IMR-90 (cell line): ENCODE measurements at regions not wholly inside any gene's neighbourhood (a gene's known extent, or its start where the extent isn't known, plus 50 kb on each side); places are given as distances from the start of the nearest gene placed in this dataset.

Source experiments
- ATAC-seq: fragments of 200-7000 bp; cut with Tn5 transposase; 2 replicates; pipeline ENCODE4 v1.9.1; 2020; ENCODE audit warnings: low read depth, mild to moderate bottlenecking, moderate library complexity
- BruUV-seq: library from RNA; stranded (reverse); fragments of 400-500 nt; replicated peaks from 2 replicates; lab custom pipeline; 2021; lab: Mats Ljungman, UMichigan
- CTCF ChIA-PET: fragments of 300-600 bp; formaldehyde crosslinking; extraction: SDS; loops from one replicate; lab custom pipeline; 2021; ENCODE audit warnings: antibody characterized with exemption; lab: Yijun Ruan, JAX
- POLR2A ChIA-PET: fragments of 300-600 bp; sonication (Branson Sonifier 250); formaldehyde crosslinking; loops from one replicate; lab custom pipeline; 2022; ENCODE audit warnings: antibody characterized with exemption; ENCODE audit not compliant: unreplicated experiment; lab: Charles Lee
- DNase-seq: peaks from one replicate; pipeline ENCODE4 v3.0.0; 2013
- H2AFZ ChIP-seq: replicated peaks from 2 replicates; pipeline ENCODE3; 2013; ENCODE audit warnings: low read length, mild to moderate bottlenecking; ENCODE audit not compliant: poor library complexity
- H2AK5ac ChIP-seq: 2 replicates; pipeline ENCODE4 v1.6.1; 2013; ENCODE audit warnings: low read depth, low read length, inconsistent platforms
- H2AK9ac ChIP-seq: replicated peaks from 2 replicates; pipeline ENCODE3; 2013; ENCODE audit warnings: mild to moderate bottlenecking, low read depth, low read length, moderate library complexity; ENCODE audit not compliant: poor library complexity
- H2BK120ac ChIP-seq: 2 replicates; pipeline ENCODE4 v1.6.1; 2013; ENCODE audit warnings: low read depth, low read length, inconsistent platforms
- H2BK15ac ChIP-seq: 3 replicates; pipeline ENCODE4 v1.6.1; 2013; ENCODE audit warnings: low read depth, low read length, inconsistent platforms
- H2BK20ac ChIP-seq: 2 replicates; pipeline ENCODE4 v1.6.1; 2013; ENCODE audit warnings: low read depth, mild to moderate bottlenecking, inconsistent platforms, low read length, moderate library complexity
- H2BK5ac ChIP-seq: 2 replicates; pipeline ENCODE4 v1.6.1; 2013; ENCODE audit warnings: mild to moderate bottlenecking, low read depth, low read length, inconsistent platforms; ENCODE audit not compliant: poor library complexity, severe bottlenecking
- H3K14ac ChIP-seq: replicated peaks from 2 replicates; pipeline ENCODE4 v1.6.1; 2013; ENCODE audit warnings: low read depth, low read length, inconsistent platforms
- H3K18ac ChIP-seq: 2 replicates; pipeline ENCODE4 v1.6.1; 2013; ENCODE audit warnings: low read depth, low read length, control low read depth
- H3K23ac ChIP-seq: 2 replicates; pipeline ENCODE4 v1.6.1; 2013; ENCODE audit warnings: low read depth, low read length, inconsistent platforms
- H3K27ac ChIP-seq: 2 replicates; pipeline ENCODE4 v1.5.1; 2013; ENCODE audit warnings: mild to moderate bottlenecking, control low read depth, low read length; ENCODE audit not compliant: insufficient read depth
- H3K27me3 ChIP-seq: 2 replicates; pipeline ENCODE4 v1.6.1; 2013; ENCODE audit warnings: low read length; ENCODE audit not compliant: control insufficient read depth, insufficient read depth
- H3K36me3 ChIP-seq: 2 replicates; pipeline ENCODE4 v1.6.1; 2013; ENCODE audit warnings: low read length, mixed read lengths; ENCODE audit not compliant: control insufficient read depth, insufficient read depth
- H3K4ac ChIP-seq: 2 replicates; pipeline ENCODE4 v1.6.1; 2013; ENCODE audit warnings: low read depth, low read length, inconsistent platforms
- H3K4me1 ChIP-seq: 2 replicates; pipeline ENCODE4 v1.6.1; 2013; ENCODE audit warnings: low read length, mixed read lengths; ENCODE audit not compliant: control insufficient read depth, insufficient read depth
- H3K4me2 ChIP-seq: 2 replicates; pipeline ENCODE4 v1.6.1; 2013; ENCODE audit warnings: low read depth, mild to moderate bottlenecking, control low read depth, low read length, moderate library complexity
- H3K4me3 ChIP-seq: 2 replicates; pipeline ENCODE4 v1.5.1; 2013; ENCODE audit warnings: low read depth, mild to moderate bottlenecking, control low read depth, low read length, moderate library complexity; ENCODE audit not compliant: insufficient read depth
- H3K56ac ChIP-seq: 2 replicates; pipeline ENCODE4 v1.6.1; 2013; ENCODE audit warnings: low read length, inconsistent platforms; ENCODE audit not compliant: insufficient read depth; ENCODE audit errors: extremely low read depth
- H3K79me1 ChIP-seq, 2 experiments: 2 replicates each; pipeline ENCODE4 v1.6.1; 2013; ENCODE audit warnings: low read length in 2 of 2, inconsistent platforms in 1 of 2, low read depth in 1 of 2
- H3K9ac ChIP-seq: 2 replicates; pipeline ENCODE4 v1.6.1; 2013; ENCODE audit warnings: low read depth, low read length, control low read depth
- H3K9me1 ChIP-seq: 2 replicates; pipeline ENCODE4 v1.6.1; 2013; ENCODE audit warnings: low read length, inconsistent platforms; ENCODE audit not compliant: insufficient read depth
- H3K9me3 ChIP-seq: 2 replicates; pipeline ENCODE4 v1.6.1; 2013; ENCODE audit warnings: low read length; ENCODE audit not compliant: control insufficient read depth, insufficient read depth
- H4K20me1 ChIP-seq: 2 replicates; pipeline ENCODE4 v1.6.1; 2013; ENCODE audit warnings: low read length, inconsistent platforms; ENCODE audit not compliant: insufficient read depth
- H4K5ac ChIP-seq: 2 replicates; pipeline ENCODE4 v1.6.1; 2013; ENCODE audit warnings: mild to moderate bottlenecking, low read depth, low read length, control low read depth
- H4K8ac ChIP-seq, 2 experiments: 2 replicates each; pipeline ENCODE4 v1.6.1; 2013; ENCODE audit warnings: low read depth in 2 of 2, low read length in 2 of 2, control low read depth in 1 of 2, inconsistent platforms in 1 of 2
- H4K91ac ChIP-seq: 2 replicates; pipeline ENCODE4 v1.6.1; 2013; ENCODE audit warnings: low read depth, low read length, inconsistent platforms; ENCODE audit not compliant: insufficient read depth
- BHLHE40 ChIP-seq: fragments of 150-350 bp; IDR thresholded peaks from 2 replicates; pipeline ENCODE4 v1.6.1; 2016; ENCODE audit warnings: mild to moderate bottlenecking, low read depth, low read length
- CTCF ChIP-seq: conservative IDR thresholded peaks from 2 replicates; pipeline ENCODE4 v1.5.1; 2012; ENCODE audit warnings: mild to moderate bottlenecking, low read depth, low read length, improper control_type of control experiment
- ELK1 ChIP-seq: fragments of 150-350 bp; IDR thresholded peaks from 2 replicates; pipeline ENCODE4 v1.6.1; 2016; ENCODE audit warnings: low read depth, mild to moderate bottlenecking, low read length, moderate library complexity, borderline replicate concordance
- WGBS, 2 experiments: methylation state at CpG; one replicate each; pipeline versions ENCODE4 v1.1.5 to v1.1.7; 2013; ENCODE audit warnings: missing lambda C conversion rate in 2 of 2; ENCODE audit not compliant: insufficient read length in 1 of 2; ENCODE audit errors: extremely low coverage in 2 of 2; 5-methylcytosine and 5-hydroxymethylcytosine counted together
- dilution Hi-C: fragments of 300-500 bp; cut with HindIII; formaldehyde crosslinking; loops from one replicate; pipeline ENCODE4 v1.14.3; 2018; ENCODE audit warnings: low sequenced_read_pairs; ENCODE audit not compliant: unreplicated experiment
- in situ Hi-C: fragments of 300-500 bp; cut with MboI; formaldehyde crosslinking; loops from 3 replicates; pipeline ENCODE4 v1.14.3; 2019; ENCODE audit warnings: low sequenced_read_pairs, inconsistent platforms, mixed read lengths
- intact Hi-C: fragments of 100-400 bp; cut with micrococcal nuclease; formaldehyde crosslinking; loops from 2 replicates; pipeline ENCODE4 v1.10.0; 2022

GRCh38 chr1:242674951-242675645 lies 150.6 kb upstream of the PLD5 start:
- Histone ChIP-seq H3K27ac (no peak overlapping the region), H3K23ac (no peak overlapping the region), H3K4me3 (no peak overlapping the region), H4K91ac (no peak overlapping the region), H3K56ac (no peak overlapping the region), H3K14ac (no peak overlapping the region), H3K9ac (no peak overlapping the region), H3K4me2 (no peak overlapping the region), H4K20me1 (no peaks in the 10 kb centered on the region), H3K79me1 (no peaks in the 10 kb centered on the region), H2BK20ac (no peak overlapping the region), H2BK15ac (no peak overlapping the region), H2AK9ac (no peak overlapping the region), H2BK5ac (no peak overlapping the region), H2AFZ (no peak overlapping the region), H3K18ac (no peak overlapping the region), H3K36me3 (no peaks in the 10 kb centered on the region), H3K4ac (no peak overlapping the region), H3K9me1 (no peaks in the 10 kb centered on the region), H2BK120ac (no peak overlapping the region), H2AK5ac (no peak overlapping the region), H3K27me3 (no peaks in the 10 kb centered on the region), H3K9me3 (peaks cover 12% of the 10 kb centered on the region), H4K8ac (no peak overlapping the region), H4K5ac (no peak overlapping the region), H3K4me1 (no peaks in the 10 kb centered on the region)
- no peak for ATAC-seq
- POLR2A ChIA-PET, result no interaction called here
- 49% methylated on average over 5 of the region's 10 CpGs; no CpG with 5 or more reads in 1 of the 2 experiments for WGBS, 2 experiments
- intact Hi-C loops, result no loop called here
- in situ Hi-C loops, result no loop called here
- no TSS peak for BruUV-seq
- no peak for DNase-seq
- dilution Hi-C loops, result no loop called here
- CTCF ChIA-PET, result no interaction called here
- TF ChIP-seq ELK1 (no peak), CTCF (no peak), BHLHE40 (no peak)
